B cell (primary cell): ENCODE measurements at regions not wholly inside any gene's neighbourhood (a gene's known extent, or its start where the extent isn't known, plus 50 kb on each side); places are given as distances from the start of the nearest gene placed in this dataset.

ENCODE experiments used
- ATAC-seq: fragments of 200-7000 bp; cut with Tn5 transposase; one replicate; pipeline ENCODE4 v1.10.0; 2021; ENCODE audit warnings: low read depth, mild to moderate bottlenecking, moderate number of reproducible peaks, moderate library complexity
- CTCF ChIA-PET: fragments of 350-600 bp; sonication (Branson Sonifier 250); formaldehyde crosslinking; loops from one replicate; lab custom pipeline; 2021; ENCODE audit warnings: antibody characterized with exemption, inconsistent platforms; lab: Charles Lee
- POLR2A ChIA-PET: fragments of 350-600 bp; sonication (Branson Sonifier 250); formaldehyde crosslinking; loops from one replicate; lab custom pipeline; 2021; ENCODE audit warnings: antibody characterized with exemption; lab: Charles Lee
- DNase-seq: peaks from one replicate; pipeline ENCODE4 v3.0.0; 2013
- H2AFZ ChIP-seq: 2 replicates; pipeline ENCODE4 v1.6.1; 2012; ENCODE audit warnings: mild to moderate bottlenecking, low read depth, low read length; ENCODE audit not compliant: insufficient read depth, poor library complexity, severe bottlenecking
- H3K27ac ChIP-seq, 2 donors: 1 replicate in 1 of 2; 2 replicates in 1 of 2; pipeline ENCODE4 v1.5.1; 2012 to 2013; ENCODE audit warnings: low read length in 2 of 2, mild to moderate bottlenecking in 2 of 2, moderate library complexity in 1 of 2
- H3K27me3 ChIP-seq, 4 experiments: fragments of 200-600 bp in 1 of 4; sonication (generic) in 1 of 4; replicated peaks in 1 of 4; 1 replicate in 2 of 4; 2 replicates in 2 of 4; pipeline versions ENCODE4 v1.6.1 to v1.7.0; 2013 to 2016; ENCODE audit warnings: low read length in 3 of 4, mild to moderate bottlenecking in 2 of 4, mixed read lengths in 1 of 4, moderate library complexity in 1 of 4; ENCODE audit not compliant: insufficient read depth in 4 of 4, control insufficient read depth in 3 of 4; ENCODE audit errors: control extremely low read depth in 1 of 4
- H3K36me3 ChIP-seq, 2 experiments: replicated peaks in 1 of 2; 1 replicate in 1 of 2; 2 replicates in 1 of 2; pipeline versions ENCODE4 v1.6.1 to v1.7.1; 2013; ENCODE audit warnings: low read length in 1 of 2; ENCODE audit not compliant: insufficient read depth in 2 of 2, control insufficient read depth in 1 of 2; ENCODE audit errors: control extremely low read depth in 1 of 2, extremely low read depth in 1 of 2
- H3K4me1 ChIP-seq, 2 donors: fragments of 200-600 bp in 1 of 2; sonication (generic) in 1 of 2; 1 replicate in 1 of 2; 2 replicates in 1 of 2; pipeline versions ENCODE4 v1.5.1 to v1.6.1; 2013 to 2017; ENCODE audit warnings: low read length in 2 of 2; ENCODE audit not compliant: control insufficient read depth in 2 of 2, insufficient read depth in 2 of 2
- H3K4me2 ChIP-seq: replicated peaks from 2 replicates; pipeline ENCODE3; 2012; ENCODE audit warnings: mild to moderate bottlenecking, low read depth, low read length; ENCODE audit not compliant: poor library complexity, severe bottlenecking
- H3K4me3 ChIP-seq, 5 experiments: fragments of 200-600 bp in 1 of 5; sonication (generic) in 1 of 5; 1 replicate in 3 of 5; 2 replicates in 2 of 5; pipeline versions ENCODE4 v1.5.1 to v1.7.0; 2011 to 2016; ENCODE audit warnings: low read length in 4 of 5, mild to moderate bottlenecking in 4 of 5, low read depth in 2 of 5, control low read depth in 1 of 5, moderate library complexity in 1 of 5; ENCODE audit not compliant: insufficient read depth in 1 of 5; ENCODE audit errors: control extremely low read depth in 1 of 5, extremely low read depth in 1 of 5
- H3K79me2 ChIP-seq: fragments of 200-600 bp; sonication (generic); one replicate; pipeline ENCODE4 v1.6.0; 2016; ENCODE audit warnings: low read length; ENCODE audit not compliant: control insufficient read depth, insufficient read depth
- H3K9ac ChIP-seq: fragments of 200-600 bp; sonication (generic); 2 replicates; pipeline ENCODE4 v1.6.1; 2017; ENCODE audit warnings: mild to moderate bottlenecking, low read length, moderate library complexity
- H3K9me3 ChIP-seq, 3 donors: one replicate each; pipeline versions ENCODE4 v1.6.1 to v1.7.1; 2013; ENCODE audit warnings: low read length in 2 of 3; ENCODE audit not compliant: control insufficient read depth in 2 of 3, insufficient read depth in 1 of 3; ENCODE audit errors: control extremely low read depth in 1 of 3
- H4K20me1 ChIP-seq: 2 replicates; pipeline ENCODE4 v1.6.0; 2012; ENCODE audit warnings: mild to moderate bottlenecking, low read length; ENCODE audit not compliant: insufficient read depth, control insufficient read depth, poor library complexity, severe bottlenecking
- H3K27ac Mint-ChIP-seq: one replicate; pipeline ENCODE4 v1.8.0; 2021; ENCODE audit warnings: mixed read lengths
- H3K27me3 Mint-ChIP-seq: one replicate; pipeline ENCODE4 v1.8.0; 2021; ENCODE audit warnings: mixed read lengths
- H3K4me1 Mint-ChIP-seq: one replicate; pipeline ENCODE4 v1.8.0; 2021; ENCODE audit warnings: mixed read lengths
- H3K4me3 Mint-ChIP-seq: one replicate; pipeline ENCODE4 v1.8.0; 2021; ENCODE audit warnings: mixed read lengths
- H3K9me3 Mint-ChIP-seq: one replicate; pipeline ENCODE4 v1.8.0; 2022; ENCODE audit warnings: mixed read lengths; ENCODE audit not compliant: insufficient read depth
- EZH2 ChIP-seq: IDR thresholded peaks from 2 replicates; pipeline ENCODE4 v1.6.1; 2012; ENCODE audit warnings: borderline replicate concordance, low read depth, mild to moderate bottlenecking, moderate library complexity, low read length; ENCODE audit not compliant: insufficient read depth, poor library complexity, severe bottlenecking
- WGBS: methylation state at CpG from one replicate; pipeline ENCODE4 v1.1.5; 2013; ENCODE audit warnings: missing lambda C conversion rate; ENCODE audit not compliant: insufficient coverage; 5-methylcytosine and 5-hydroxymethylcytosine counted together
- intact Hi-C: fragments of 100-400 bp; cut with micrococcal nuclease; formaldehyde crosslinking; loops from one replicate; pipeline ENCODE4 v1.10.0; 2022
- TF ChIP-seq, protein P1 (sequence below): fragments of 200-600 bp; IDR thresholded peaks from one replicate; pipeline ENCODE4 v1.8.0; 2022; ENCODE audit warnings: antibody characterized with exemption, mild to moderate bottlenecking

GRCh38 chr3:104911376-104911775, 455.3 kb upstream of the ALCAM start:
- no peak overlapping the region for H3K4me2 ChIP-seq
- Mint-ChIP-seq H3K9me3 (peaks cover 4% of the 10 kb centered on the region), H3K4me1 (no peaks in the 10 kb centered on the region), H3K4me3 (no peak overlapping the region), H3K27ac (no peak overlapping the region), H3K27me3 (no peaks in the 10 kb centered on the region)
- H2AFZ ChIP-seq: no peak overlapping the region
- DNase-seq (no peak), ATAC-seq (no peak)
- no peak overlapping the region for H3K4me3 ChIP-seq
- WGBS: no CpG with 5 or more reads among the region's 1 CpG
- H3K36me3 ChIP-seq: no peaks in the 10 kb centered on the region
- ChIA-PET POLR2A (no interaction called here), CTCF (no interaction called here)
- H3K79me2 ChIP-seq: no peaks in the 10 kb centered on the region
- no peaks in the 10 kb centered on the region for H3K27me3 ChIP-seq
- no peak overlapping the region for H3K27ac ChIP-seq
- no peaks in the 10 kb centered on the region for H3K4me1 ChIP-seq
- TF ChIP-seq, protein P1, sequence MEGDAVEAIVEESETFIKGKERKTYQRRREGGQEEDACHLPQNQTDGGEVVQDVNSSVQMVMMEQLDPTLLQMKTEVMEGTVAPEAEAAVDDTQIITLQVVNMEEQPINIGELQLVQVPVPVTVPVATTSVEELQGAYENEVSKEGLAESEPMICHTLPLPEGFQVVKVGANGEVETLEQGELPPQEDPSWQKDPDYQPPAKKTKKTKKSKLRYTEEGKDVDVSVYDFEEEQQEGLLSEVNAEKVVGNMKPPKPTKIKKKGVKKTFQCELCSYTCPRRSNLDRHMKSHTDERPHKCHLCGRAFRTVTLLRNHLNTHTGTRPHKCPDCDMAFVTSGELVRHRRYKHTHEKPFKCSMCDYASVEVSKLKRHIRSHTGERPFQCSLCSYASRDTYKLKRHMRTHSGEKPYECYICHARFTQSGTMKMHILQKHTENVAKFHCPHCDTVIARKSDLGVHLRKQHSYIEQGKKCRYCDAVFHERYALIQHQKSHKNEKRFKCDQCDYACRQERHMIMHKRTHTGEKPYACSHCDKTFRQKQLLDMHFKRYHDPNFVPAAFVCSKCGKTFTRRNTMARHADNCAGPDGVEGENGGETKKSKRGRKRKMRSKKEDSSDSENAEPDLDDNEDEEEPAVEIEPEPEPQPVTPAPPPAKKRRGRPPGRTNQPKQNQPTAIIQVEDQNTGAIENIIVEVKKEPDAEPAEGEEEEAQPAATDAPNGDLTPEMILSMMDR: no peak
- TF ChIP-seq EZH2: no peak
- intact Hi-C loops: no loop called here
- peaks cover 0 to 4% (median 1%) of the 10 kb centered on the region in 3 donors for H3K9me3 ChIP-seq
- H3K9ac ChIP-seq: no peak overlapping the region
- no peaks in the 10 kb centered on the region for H4K20me1 ChIP-seq

DNA sequence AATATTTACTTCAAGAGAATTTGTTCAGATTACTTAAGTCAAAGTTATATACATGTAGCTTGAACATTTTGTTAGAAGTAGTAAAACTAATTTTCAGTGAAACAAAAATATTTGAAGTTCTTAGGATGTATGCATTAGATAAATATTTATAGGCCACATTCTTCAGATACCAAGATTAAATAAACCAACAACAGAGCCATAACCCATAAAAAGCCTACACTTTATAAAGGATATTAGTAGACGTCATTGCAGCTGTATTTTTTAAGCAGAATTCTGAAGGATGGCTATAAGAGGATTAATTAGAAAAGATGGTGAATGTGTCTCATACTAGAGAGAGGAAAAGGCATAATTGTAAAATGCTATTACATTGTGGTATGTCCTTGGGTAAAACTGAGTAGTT, 449.7 kb upstream of the ALCAM start:
- H3K27me3 ChIP-seq: no peaks in the 10 kb centered on the region
- H3K4me1 ChIP-seq: no peaks in the 10 kb centered on the region
- H2AFZ ChIP-seq: no peak overlapping the region
- no peaks in the 10 kb centered on the region for H3K36me3 ChIP-seq
- no peak overlapping the region for H3K9ac ChIP-seq
- H3K9me3 ChIP-seq: peaks cover 0 to 11% (median 0%) of the 10 kb centered on the region in 3 donors
- no peak for TF ChIP-seq EZH2
- TF ChIP-seq, protein P1: no peak
- Mint-ChIP-seq H3K27me3 (no peaks in the 10 kb centered on the region), H3K4me1 (no peaks in the 10 kb centered on the region), H3K9me3 (peaks cover 7% of the 10 kb centered on the region), H3K27ac (no peak overlapping the region), H3K4me3 (no peak overlapping the region)
- H3K4me2 ChIP-seq: no peak overlapping the region
- CTCF ChIA-PET: no interaction called here
- POLR2A ChIA-PET: no interaction called here
- no peaks in the 10 kb centered on the region for H3K79me2 ChIP-seq
- no peaks in the 10 kb centered on the region for H4K20me1 ChIP-seq
- DNase-seq: no peak
- no peak overlapping the region for H3K4me3 ChIP-seq
- intact Hi-C loops: no loop called here
- WGBS: no CpG with 5 or more reads among the region's 1 CpG
- H3K27ac ChIP-seq: no peak overlapping the region
- no peak for ATAC-seq
